Osteocyte (in vitro differentiated cells): ENCODE measurements at regions not wholly inside any gene's neighbourhood (a gene's known extent, or its start where the extent isn't known, plus 50 kb on each side); places are given as distances from the start of the nearest gene placed in this dataset.

Source experiments
- DNase-seq: peaks from one replicate; pipeline ENCODE4 v3.0.0; 2021; ENCODE audit warnings: mixed read lengths; ENCODE audit not compliant: unreplicated experiment; ENCODE audit errors: extremely low spot score
- H3K27ac Mint-ChIP-seq: one replicate; pipeline ENCODE4 v1.8.0; 2021; ENCODE audit warnings: mild to moderate bottlenecking, mixed read lengths; ENCODE audit not compliant: unreplicated experiment
- H3K27me3 Mint-ChIP-seq: one replicate; pipeline ENCODE4 v1.8.0; 2021; ENCODE audit warnings: mixed read lengths; ENCODE audit not compliant: unreplicated experiment
- H3K36me3 Mint-ChIP-seq: one replicate; pipeline ENCODE4 v1.8.0; 2021; ENCODE audit warnings: mixed read lengths; ENCODE audit not compliant: unreplicated experiment
- H3K4me1 Mint-ChIP-seq: one replicate; pipeline ENCODE4 v1.8.0; 2021; ENCODE audit warnings: mixed read lengths; ENCODE audit not compliant: unreplicated experiment
- H3K4me3 Mint-ChIP-seq: one replicate; pipeline ENCODE4 v1.8.0; 2021; ENCODE audit warnings: mild to moderate bottlenecking, moderate library complexity, mixed read lengths; ENCODE audit not compliant: unreplicated experiment
- H3K9me3 Mint-ChIP-seq: one replicate; pipeline ENCODE4 v1.8.0; 2021; ENCODE audit warnings: mixed read lengths; ENCODE audit not compliant: unreplicated experiment
- TF ChIP-seq, protein P1 (sequence below): fragments of 200-600 bp; sonication (generic); IDR thresholded peaks from 2 replicates; pipeline ENCODE4 v1.5.0; 2021; ENCODE audit warnings: antibody characterized with exemption, mild to moderate bottlenecking, moderate library complexity

DNA sequence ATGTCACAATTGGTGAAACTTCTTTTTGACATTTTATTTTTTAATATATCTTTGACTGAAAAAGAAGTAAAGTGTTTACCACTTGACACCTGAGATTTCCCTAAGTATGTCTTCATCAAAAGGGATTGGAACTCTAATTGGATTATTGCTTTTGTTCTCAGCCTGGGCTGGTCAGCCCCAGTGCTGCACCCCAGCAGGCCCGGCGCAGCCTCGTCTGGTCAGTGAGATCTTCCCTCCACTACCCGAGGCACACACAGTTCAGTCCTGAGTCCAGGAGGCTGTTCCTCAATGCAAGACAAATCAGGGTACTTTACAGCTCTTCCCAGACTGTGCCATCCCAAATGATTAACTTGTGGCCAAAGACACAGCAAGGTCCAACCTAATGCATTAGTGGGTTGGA is 146.9 kb upstream of the SEMA6D start:
- TF ChIP-seq, protein P1, sequence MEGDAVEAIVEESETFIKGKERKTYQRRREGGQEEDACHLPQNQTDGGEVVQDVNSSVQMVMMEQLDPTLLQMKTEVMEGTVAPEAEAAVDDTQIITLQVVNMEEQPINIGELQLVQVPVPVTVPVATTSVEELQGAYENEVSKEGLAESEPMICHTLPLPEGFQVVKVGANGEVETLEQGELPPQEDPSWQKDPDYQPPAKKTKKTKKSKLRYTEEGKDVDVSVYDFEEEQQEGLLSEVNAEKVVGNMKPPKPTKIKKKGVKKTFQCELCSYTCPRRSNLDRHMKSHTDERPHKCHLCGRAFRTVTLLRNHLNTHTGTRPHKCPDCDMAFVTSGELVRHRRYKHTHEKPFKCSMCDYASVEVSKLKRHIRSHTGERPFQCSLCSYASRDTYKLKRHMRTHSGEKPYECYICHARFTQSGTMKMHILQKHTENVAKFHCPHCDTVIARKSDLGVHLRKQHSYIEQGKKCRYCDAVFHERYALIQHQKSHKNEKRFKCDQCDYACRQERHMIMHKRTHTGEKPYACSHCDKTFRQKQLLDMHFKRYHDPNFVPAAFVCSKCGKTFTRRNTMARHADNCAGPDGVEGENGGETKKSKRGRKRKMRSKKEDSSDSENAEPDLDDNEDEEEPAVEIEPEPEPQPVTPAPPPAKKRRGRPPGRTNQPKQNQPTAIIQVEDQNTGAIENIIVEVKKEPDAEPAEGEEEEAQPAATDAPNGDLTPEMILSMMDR, result no peak

DNA sequence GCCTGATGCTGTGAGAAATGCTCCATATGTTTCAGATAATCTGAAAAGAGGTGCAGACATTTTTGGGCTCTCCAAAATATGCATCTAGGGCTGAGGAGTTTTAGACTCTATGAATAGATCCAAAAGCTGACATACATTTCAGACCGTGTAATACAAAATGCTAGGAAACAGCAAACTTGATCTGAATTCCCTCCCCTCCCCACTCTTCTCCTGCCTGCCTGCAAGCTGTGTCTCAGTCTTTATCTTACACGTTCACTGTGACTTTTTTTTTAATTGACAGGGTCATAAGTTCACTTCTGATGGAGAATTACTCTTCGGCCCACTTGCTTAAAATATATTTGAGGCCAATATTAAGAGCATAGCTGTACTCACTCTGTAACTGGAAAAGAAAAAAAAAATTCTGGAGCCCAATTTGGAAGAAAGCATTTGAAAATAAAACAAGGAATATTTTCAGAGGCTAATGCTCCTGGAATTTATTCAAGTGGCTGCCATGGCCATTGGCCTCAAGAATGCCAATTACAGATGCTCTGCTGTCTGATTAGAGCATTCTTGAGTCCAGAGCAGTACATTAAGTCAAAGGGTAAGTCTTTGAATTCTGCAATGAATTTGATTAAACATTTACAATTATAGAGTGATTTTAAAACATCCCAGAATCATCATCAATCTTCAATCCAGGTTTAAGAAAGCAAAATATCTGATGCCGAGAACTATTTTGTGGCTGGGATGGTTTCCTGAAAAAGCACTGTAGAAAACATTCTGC is 146.2 kb upstream of the SEMA6D start:
- H3K4me1 Mint-ChIP-seq, result peaks cover 13% of the 10 kb centered on the region
- H3K27ac Mint-ChIP-seq, result no peak overlapping the region
- H3K27me3 Mint-ChIP-seq, result peaks cover 5% of the 10 kb centered on the region
- DNase-seq, result no peak
- H3K4me3 Mint-ChIP-seq, result no peak overlapping the region
- TF ChIP-seq, protein P1, result no peak
- no peaks in the 10 kb centered on the region for H3K9me3 Mint-ChIP-seq
- H3K36me3 Mint-ChIP-seq, result no peaks in the 10 kb centered on the region

More for the DNA sequence above, 146.9 kb upstream of the SEMA6D start:
- Mint-ChIP-seq H3K27me3 (peaks cover 5% of the 10 kb centered on the region), H3K9me3 (no peaks in the 10 kb centered on the region), H3K4me3 (no peak overlapping the region), H3K36me3 (no peaks in the 10 kb centered on the region), H3K27ac (no peak overlapping the region), H3K4me1 (peaks cover 13% of the 10 kb centered on the region)
- no peak for DNase-seq

DNA sequence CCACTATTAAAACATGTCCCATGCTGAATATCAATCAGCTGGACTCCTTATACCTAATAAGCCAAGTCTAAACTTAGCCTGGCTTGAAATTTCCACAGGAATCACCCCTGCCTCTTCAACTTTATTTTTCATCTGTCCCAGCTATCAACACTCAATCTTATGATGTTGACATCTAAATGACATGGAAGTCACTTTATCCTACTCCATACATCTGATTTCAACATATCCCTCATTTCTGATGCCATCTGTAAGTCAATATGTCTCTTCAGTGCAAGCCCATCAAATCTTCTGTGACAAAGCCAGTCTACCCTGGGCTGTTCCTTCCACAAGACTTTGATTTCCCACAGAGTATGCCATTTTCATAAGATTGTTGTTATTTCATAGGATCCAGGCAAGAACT is 143.6 kb upstream of the SEMA6D start:
- no peaks in the 10 kb centered on the region for H3K36me3 Mint-ChIP-seq
- peaks cover 25% of the 10 kb centered on the region for H3K4me1 Mint-ChIP-seq
- no peak overlapping the region for H3K4me3 Mint-ChIP-seq
- TF ChIP-seq, protein P1, result no peak
- DNase-seq, result no peak
- H3K9me3 Mint-ChIP-seq, result no peaks in the 10 kb centered on the region
- H3K27me3 Mint-ChIP-seq, result peaks cover 5% of the 10 kb centered on the region
- H3K27ac Mint-ChIP-seq, result no peak overlapping the region

DNA sequence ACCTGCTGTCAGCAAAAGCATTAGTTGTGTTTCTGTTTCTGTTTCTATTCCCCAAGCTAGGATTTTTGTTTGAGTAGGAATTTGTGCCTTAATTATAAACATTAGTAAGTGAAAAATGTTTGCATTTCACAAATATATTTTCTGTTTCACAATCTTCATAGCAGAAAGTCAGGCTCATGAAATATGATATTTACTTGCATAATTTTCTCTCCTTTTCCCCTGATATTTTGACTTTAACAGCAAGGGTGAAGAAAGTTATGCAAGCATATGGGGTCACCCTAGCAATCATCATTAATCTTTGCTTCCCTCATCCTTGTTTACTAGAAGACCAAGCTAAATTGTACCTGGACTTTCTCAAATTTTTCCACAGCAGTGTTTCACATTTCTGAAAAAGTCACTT is 140.3 kb upstream of the SEMA6D start:
- Mint-ChIP-seq H3K27me3 (peaks cover 5% of the 10 kb centered on the region), H3K36me3 (no peaks in the 10 kb centered on the region), H3K4me3 (no peak overlapping the region), H3K27ac (no peak overlapping the region), H3K4me1 (peaks cover 18% of the 10 kb centered on the region), H3K9me3 (no peaks in the 10 kb centered on the region)
- DNase-seq, result no peak
- TF ChIP-seq, protein P1, result no peak

DNA sequence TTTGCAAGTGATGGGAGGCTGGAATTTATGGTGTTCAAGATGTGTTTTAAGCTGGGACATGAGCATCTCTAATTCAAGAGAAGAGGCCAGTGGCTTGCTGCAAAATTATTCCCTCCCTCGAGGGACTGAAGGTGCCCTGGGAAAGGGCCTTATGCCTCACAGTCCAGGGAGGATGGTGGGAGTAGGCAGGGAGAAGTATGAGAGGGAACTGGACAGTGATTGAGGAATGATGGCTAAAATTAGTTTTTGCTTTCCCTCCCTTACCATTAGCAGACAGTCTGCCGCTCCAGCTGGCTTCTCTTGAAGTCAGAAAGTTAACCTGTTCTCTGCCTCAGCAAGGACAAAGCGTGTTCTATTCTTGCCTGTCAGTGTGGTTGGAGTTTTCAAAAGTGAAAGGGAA is 139.8 kb upstream of the SEMA6D start:
- no peaks in the 10 kb centered on the region for H3K9me3 Mint-ChIP-seq
- H3K36me3 Mint-ChIP-seq, result no peaks in the 10 kb centered on the region
- TF ChIP-seq, protein P1, result no peak
- no peak for DNase-seq
- peaks cover 18% of the 10 kb centered on the region for H3K4me1 Mint-ChIP-seq
- H3K27ac Mint-ChIP-seq, result no peak overlapping the region
- H3K27me3 Mint-ChIP-seq, result peaks cover 8% of the 10 kb centered on the region
- no peak overlapping the region for H3K4me3 Mint-ChIP-seq
